ENCODE measurements at regions not wholly inside any gene's neighbourhood (a gene's known extent, or its start where the extent isn't known, plus 50 kb on each side); places are given as distances from the start of the nearest gene placed in this dataset.

- TF ChIP-seq RFX5 (IDR thresholded peaks at IDR 0.05), result no peak
- TF ChIP-seq POLR2A (IDR thresholded peaks at IDR 0.05; ENCODE audit: low read length), result no peak
- no peak for TF ChIP-seq CTCF (IDR thresholded peaks at IDR 0.05)
- TF ChIP-seq RARB (CRISPR knock-in tag; IDR thresholded peaks at IDR 0.05), result no peak
- no peak for TF ChIP-seq MAX (IDR thresholded peaks at IDR 0.05)
- no peak for TF ChIP-seq CBX2 (IDR thresholded peaks at IDR 0.05; ENCODE audit: borderline replicate concordance, low read depth)
- TF ChIP-seq SMC3 (IDR thresholded peaks at IDR 0.05), result no peak
- TF ChIP-seq CHD2 (IDR thresholded peaks at IDR 0.05; ENCODE audit: low read length, partially characterized antibody), result no peak
- TF ChIP-seq FOSB (CRISPR knock-in tag; IDR thresholded peaks at IDR 0.05), result no peak
- no peak for TF ChIP-seq ZFP36 (IDR thresholded peaks at IDR 0.05; ENCODE audit: borderline replicate concordance, partially characterized antibody)
- TF ChIP-seq NR3C1 (IDR thresholded peaks at IDR 0.05), result no peak
- no peak for TF ChIP-seq ELK1 (IDR thresholded peaks at IDR 0.05; ENCODE audit: low read depth, low read length)
- TF ChIP-seq JUN (IDR thresholded peaks at IDR 0.05), result no peak
- TF ChIP-seq EP300 (IDR thresholded peaks at IDR 0.05), result no peak
Observed at GRCh38 chr3:70789878-70790277, 477.4 kb upstream of the MDFIC2 start.

Measured in A549 (cell line).